ENCODE measurements at regions not wholly inside any gene's neighbourhood (a gene's known extent, or its start where the extent isn't known, plus 50 kb on each side); places are given as distances from the start of the nearest gene placed in this dataset.

DNA sequence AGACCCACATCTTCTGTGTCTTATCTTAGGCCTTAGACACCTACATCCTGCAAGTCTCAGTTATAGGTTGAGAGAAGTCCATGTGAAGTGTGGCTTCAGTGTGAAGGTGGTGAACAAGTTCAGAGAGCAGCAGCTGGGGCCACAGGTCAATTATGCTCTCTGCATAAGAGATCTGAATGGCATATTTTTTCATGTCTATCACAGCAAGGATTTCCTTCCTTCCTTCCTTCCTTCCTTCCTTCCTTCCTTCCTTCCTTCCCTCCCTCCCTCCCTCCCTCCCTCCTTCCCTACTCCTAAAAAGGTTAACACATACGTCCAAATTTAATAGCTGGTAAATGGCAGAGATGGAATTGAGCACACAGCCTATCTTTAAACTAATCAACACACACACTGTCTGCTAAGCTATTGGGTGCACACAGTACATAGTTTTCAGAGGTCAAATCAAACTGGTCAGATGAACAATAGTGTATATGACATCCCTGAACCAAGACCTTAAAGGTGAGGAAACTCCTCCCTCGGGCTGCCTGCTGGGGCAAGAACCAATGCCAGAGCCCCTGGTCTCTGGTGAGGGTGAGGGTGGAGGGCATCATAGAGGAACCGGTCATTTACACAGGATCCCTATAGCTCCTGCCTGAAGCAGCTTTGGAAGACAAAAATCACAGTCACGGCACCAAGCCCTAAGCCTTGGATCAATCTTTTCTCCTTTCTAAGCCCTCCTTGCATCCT lies 240.9 kb downstream of the ICOS start:
- no peak for DNase-seq

DNA sequence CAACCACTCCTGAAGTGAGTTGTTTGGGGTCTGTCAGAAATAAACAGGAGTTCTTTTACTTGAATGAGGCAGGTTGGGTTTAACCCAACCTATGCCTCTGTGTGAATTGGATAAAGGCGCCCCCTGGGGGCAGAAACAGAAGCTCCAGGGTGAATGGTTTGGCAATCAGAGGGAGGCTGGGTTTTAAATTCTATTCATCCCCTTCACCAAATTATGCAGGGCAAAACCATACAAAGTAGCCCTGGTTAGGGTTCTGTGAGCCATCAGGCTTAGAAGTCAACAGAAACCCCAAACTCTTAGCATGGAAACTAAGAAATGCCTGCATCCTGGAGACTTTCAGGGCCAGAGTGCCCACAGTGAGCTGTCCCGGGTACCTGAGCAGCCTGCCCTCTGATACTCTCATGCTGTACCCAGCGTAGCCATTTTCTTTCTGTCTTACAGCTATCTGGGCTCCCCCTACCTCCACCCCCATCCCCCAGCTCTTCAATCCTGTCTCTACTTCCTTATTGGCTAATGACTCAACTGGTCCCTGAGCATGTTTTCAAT lies 241.5 kb downstream of the ICOS start:
- DNase-seq: peak in 8 of 56 donors; percentile 1 to 35 (median 6)

DNA sequence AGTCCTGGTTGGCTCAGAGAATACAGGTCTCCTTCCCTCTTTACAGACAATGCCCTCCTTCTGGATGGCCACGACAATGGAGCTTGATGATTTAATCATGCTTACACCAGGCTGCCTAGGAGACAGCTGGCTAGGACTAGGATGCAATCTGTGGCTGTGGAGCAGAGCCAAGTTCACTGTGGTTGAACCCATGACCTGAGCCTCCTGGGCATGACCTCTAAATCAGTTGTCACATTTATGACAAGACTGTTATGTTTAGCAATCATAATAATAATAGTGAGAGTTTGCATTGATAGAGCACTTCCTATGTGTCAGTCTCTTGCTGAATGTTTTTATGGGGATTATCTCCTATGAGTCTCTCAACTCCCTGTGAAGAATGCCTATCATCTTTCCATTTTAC lies 244.1 kb downstream of the ICOS start:
- peak in 2 of 56 donors; percentile 1 for DNase-seq

DNA sequence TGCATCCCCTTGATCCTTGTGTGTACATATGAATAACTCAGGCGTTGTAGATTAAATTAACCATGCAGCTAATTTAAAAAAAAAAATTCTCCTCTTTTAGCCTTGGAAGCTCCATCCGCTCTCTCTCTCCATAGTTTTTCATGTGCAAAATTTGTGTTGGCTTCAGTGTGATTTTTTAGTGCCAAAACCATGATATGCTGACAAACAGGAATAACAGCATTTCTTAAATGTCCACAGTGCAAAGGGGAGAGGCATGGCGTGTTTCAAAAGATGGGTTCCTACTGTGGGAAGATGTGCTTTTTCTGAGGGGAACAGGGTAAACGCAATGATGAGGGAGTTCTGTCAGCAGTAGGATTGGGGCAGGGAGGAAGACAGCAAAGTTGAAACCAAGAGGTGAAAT lies 247.0 kb downstream of the ICOS start:
- DNase-seq: no peak

DNA sequence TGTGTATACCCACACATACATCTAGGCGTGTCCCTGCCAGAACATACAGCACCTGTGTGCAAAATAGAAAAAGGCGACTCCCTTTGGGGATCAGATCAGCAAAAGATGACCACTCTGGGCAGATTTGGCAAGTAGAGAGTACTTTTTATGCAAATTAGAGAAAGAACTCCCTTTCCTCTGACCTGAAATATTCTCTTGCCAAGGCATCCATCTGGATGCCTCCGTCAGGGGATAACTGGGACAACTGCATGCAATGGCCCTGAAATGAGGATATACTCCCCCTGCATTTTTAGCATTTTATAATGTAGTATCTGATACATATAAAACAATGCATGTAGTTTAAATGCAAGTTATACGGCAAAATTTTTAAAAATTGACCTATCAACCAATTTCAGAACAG lies 247.7 kb downstream of the ICOS start:
- no peak for DNase-seq

DNA sequence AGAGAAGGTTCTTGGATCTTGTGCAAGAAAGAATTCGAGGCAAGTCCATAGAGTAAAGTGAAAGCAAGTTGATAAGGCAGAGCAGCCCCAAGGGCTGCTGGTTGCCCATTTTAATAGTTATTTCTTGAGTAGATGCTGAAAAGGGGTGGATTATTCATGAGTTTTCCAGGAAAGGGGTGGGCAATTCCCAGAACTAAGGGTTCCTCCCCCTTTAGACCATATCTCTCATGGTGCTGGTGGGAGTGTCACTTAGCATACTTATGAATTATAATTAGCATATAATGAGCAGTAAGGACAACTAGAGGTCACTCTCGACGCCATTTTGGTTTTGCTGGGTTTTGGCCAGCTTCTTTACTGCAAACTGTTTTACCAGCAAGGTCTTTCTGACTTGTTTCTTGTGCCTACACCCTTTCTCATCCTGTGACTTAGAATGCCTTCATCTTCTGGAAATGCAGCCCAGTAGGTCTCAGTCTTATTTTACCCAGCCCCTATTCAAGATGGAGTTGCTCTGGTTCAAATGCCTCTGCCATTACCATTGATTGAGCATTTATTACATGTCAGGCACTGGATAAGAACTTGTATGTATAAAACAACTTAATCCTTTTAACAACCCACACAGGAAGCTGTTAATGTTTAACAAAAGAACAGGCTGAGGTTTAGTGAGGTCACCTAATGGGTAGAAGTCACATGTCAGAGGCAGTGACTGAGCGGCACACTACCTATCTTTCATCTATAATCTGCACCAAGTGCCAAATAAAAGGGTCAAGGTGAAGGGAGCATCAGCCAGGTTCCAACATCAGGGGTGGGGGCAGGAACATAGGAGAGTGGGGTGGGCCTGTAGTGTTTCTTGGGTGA lies 250.9 kb downstream of the ICOS start:
- no peak for DNase-seq

DNA sequence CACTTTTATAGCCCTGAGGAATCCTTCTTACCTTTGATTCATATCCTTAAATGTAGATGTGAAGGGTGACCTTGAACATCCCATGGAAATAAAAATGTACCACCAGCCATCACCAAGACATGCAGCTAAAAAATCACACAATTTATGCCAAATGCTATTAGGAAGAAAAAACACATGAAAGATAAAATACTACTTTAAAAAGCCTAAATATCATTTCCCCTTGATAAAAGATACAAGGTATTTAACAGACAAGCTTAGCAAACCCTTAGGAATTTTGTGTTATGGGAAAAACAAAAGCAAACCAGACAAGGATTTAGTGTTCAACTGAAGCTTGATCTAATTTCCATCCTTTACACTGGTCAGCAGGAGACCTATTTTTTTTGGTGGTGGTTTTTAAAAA lies 255.0 kb downstream of the ICOS start:
- DNase-seq: no peak

DNA sequence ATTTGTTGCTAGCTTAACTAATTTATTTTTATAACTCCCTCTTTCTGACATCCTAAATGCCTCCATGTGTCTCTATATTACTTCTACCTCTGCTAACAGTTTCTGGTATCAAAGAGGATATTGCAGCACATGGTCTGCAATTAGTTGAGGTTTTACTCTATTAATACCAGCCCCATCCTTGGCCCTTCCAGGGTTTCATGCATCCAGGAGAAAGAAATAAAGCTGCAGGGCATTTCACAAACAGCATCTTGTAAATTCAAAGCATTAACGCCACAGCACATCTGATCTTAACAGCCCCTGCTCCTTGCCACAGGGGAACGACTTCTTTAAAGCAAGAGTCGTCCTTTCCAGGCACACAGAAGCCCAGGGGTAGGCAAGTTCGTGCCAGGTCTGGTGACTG lies 258.9 kb downstream of the ICOS start:
- no peak for DNase-seq

DNA sequence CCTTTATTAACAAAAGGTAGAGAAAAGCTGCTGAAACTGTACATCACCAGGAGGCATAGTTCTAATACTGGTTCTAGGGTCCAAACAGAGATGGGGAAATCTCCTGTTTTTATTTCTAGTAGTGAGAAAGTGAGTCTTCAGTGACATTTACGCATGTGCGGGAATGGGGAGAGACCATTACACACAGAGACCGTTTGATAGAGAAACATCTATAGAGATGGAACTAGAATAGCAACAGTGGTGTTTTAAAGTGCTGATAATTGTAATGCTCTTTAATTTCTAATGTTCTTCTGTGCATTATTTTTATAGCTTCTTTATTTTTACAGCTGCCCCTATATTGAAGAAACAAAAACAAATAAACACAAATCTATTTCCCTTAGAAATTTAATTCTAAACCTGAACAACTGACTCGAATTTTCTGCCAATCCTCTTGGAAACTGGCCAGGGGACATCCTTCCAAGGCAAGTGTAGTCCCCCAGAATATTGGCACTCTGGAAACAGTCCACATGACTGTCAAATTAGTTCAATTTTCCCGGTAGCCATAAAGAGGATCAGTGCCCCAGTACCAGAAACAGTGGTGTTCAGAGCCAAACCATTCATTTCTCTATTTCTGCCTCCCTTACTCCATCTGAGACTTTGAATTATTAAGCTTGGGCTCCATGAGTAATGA lies 260.9 kb downstream of the ICOS start:
- peak in 6 of 56 donors; percentile 1 to 32 (median 13) for DNase-seq

DNA sequence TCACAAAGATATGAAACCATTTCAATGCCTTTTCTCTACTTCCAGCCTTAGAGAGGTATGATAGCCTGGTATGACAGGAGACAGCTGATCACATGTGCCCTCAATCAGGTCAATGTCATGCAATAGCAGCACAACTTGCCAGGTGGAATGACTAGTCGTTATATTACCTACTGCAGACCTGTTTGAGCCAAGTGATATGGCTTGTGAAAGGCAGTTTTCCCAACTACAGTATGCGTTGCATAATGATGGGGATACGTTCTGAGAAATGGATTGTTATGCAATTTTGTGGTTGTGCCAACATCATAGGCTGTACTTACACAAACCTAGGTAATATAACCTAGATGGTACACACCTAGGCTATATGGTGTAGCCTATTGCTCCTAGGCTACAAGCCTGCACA lies 262.8 kb downstream of the ICOS start:
- DNase-seq: no peak

DNA sequence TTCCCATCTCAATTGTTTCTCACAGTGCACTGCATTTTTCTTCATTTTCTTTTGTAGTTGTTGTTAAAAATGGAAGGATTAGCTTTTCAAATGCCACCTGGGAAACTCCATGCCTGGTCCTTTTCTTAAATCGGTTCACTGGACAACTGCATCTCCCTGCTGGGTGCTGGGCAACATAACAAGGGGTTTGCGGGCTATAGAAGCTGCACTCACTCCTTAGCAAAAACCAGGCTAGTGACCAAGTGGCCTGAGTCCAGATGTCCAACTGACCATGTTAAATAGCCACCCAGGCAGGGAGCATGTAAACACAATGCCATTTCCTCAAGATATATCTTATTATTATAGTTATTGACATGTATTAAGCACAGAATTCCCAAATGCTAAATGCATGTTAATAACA lies 264.9 kb downstream of the ICOS start:
- peak in 1 of 56 donors; percentile 7 for DNase-seq

DNA sequence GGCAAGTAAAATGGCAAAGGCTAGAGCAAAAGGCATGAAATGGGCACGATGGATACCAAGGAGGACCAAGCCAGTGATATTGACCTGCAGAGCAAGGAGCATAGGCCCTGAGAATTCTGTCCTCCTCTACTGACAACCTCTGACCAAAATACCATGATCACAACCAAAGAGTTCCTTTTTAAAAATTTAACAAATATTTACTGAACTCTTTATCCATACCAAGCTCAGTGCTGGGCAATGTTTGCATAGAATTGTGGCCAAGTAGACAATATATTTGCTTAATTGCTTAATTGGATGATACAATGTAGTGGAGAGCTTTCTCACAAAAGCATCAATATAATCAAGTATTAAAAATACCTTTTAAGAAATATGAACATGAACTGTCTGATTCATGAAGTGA lies 265.7 kb downstream of the ICOS start:
- no peak for DNase-seq

DNA sequence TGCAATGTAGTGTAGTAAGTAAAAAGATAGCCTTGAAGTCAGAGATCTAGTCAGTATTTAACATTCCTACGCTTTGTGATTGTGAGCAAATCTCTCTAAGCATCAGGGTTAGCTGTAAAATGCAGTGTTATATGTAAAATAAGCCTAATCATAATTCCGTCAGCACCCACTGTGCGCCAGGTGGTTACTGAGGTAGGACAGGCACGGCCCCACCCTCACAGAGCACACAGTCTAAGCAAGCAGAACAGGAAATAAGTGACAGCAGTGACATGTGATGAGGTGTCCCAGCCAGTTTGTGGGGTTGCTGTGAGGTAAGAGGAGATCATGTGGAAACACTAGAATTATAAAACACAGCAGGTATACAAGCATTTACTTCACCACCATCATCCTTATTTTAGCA lies 267.1 kb downstream of the ICOS start:
- no peak for DNase-seq

DNA sequence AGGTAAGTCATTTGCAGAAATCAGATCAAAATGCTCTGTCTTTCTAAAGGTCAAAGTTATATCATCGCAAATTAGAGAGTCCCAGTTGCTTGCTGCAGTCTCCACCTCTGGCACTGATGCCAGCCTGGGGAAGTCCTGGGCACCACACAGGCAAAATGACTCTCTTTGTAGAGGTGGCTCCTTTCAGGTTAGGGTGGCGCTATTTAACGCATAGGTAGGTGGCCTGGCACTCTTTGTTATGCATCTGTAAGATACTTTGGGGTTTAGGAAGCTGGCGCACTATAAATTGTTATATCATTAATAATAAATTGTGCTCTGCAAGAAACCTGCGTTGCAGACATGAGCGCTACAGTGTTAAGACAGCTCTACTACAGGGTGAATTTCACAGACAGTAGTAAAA lies 268.5 kb downstream of the ICOS start:
- no peak for DNase-seq

DNA sequence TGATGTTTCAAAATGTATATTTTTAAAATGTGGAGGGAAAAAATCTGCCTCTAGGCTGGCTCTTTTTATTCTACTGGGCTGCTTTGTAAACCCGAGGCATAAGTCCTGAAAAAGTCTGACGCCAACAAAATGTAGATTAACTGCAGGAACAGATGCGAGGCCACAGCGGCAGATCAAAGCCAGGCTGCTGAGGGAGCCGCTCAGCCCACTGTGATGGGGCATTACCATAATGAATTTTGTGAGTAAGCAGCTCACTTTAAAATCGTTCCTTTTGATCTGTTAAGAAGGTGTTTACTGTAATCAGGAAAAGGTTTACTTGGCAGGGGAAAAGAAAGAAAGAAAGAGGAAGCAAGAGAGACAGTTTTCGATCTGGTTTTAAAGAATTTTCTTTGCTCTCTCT lies 269.0 kb downstream of the ICOS start:
- DNase-seq: no peak

DNA sequence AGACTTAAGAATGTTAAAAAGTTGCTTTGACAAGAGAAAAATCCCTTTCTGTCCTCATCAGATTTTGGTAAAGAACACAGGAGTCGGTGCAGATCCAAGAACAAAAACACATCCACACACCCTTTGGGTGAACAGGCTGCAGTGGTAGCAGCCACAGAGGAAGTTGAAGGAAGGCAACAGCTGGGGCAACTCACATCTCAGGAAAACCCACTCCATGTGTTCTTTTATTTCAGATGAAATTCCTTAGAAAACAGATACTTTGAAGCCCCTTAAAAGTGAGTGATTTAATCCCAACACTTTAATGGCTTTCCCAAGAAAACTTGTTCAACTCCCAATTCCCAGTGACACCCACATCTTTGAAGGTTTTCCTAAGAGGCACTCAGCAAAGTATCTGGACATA lies 271.3 kb downstream of the ICOS start:
- DNase-seq: no peak

DNA sequence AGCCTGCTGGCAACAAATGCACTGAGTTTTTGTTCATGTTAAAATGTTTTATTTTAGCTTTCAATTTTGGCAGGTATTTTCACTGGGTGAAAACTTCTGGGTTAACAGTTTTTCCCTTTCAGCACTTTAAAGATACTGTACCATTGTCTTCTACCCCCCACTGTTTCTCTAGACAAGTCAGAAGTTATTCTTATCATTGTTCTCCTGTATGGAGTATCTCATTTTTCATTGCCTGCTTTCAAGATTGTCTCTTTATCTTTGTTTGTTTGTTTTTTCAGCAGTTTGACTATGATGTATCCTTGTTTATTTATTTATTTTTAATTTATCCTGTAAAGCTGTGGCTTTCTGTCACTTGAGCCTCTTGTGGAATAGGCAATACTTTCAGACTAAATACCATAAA lies 277.0 kb downstream of the ICOS start:
- DNase-seq: no peak

DNA sequence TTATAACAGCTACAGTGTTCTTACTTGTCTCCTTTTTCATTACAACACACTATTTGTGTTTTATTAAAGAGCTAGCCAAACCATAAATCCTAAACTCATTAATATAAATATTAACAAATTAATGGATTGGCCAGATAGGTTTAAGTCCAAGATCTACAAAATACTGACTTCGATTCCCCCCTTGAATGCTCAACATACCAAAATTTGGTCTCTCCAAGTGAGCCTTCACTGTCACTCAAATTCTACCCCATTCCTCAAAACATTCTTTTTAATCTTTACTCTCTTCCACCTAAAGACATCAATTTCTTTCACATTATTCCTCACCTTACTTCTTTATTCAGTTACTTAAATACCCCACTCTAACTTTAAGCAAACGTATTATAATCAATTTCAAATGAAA lies 281.5 kb downstream of the ICOS start:
- DNase-seq: no peak

DNA sequence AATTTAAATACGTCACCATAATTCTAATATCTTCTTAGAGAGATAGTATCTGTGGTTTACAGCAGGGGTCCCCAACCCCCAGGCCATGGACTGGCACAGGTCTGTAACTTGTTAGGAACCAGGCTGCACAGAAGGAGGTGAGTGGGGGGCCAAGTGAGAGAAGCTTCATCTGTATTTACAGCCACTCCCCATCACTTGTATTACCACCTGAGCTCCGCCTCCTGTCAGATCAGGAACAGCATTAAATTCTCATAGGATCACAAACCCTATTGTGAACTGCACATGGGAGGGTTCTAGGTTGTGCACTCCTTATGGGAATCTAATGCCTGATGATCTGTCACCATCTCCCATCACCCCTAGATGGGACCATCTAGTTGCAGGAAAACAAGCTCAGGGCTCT lies 282.6 kb downstream of the ICOS start:
- no peak for DNase-seq

DNA sequence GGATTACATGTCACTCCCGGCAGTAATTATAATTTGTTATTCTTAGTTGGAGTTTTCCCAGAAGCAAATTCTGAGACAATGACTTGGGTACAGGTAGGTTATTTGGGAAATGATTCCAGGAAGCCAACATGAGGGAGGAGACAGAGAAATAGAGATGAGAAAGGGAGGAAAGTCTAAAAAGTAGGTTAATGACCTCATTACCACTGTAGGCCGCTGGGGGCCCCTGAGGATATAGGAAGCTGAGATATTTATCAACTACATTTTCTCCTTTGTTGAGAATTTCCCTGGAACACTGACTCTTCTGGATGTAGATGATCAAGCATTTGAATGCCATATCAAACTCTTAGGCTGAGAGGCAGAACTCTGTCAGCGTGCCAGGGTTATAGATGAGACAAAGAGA lies 284.3 kb downstream of the ICOS start:
- no peak for DNase-seq

DNA sequence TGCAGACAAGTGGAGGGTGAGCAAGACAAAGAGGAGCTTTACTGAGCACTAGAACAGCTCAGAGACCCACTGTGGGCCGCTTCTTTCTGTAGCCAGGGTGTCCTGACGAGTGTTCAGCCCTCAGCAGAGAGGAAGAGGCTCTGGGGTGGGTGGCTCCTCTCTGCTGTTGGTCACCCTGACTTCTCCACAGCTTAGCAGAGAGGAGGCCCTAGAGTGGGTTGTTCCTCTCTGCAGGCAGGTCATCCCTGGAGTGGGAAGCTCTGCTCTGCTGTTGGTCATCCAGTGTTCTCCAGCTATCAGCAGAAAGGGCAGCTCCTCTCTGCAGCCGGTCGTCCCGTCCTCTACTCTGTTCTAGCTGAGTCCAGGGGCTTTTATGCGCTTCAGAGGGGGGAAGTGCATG lies 286.5 kb downstream of the ICOS start:
- no peak for DNase-seq

DNA sequence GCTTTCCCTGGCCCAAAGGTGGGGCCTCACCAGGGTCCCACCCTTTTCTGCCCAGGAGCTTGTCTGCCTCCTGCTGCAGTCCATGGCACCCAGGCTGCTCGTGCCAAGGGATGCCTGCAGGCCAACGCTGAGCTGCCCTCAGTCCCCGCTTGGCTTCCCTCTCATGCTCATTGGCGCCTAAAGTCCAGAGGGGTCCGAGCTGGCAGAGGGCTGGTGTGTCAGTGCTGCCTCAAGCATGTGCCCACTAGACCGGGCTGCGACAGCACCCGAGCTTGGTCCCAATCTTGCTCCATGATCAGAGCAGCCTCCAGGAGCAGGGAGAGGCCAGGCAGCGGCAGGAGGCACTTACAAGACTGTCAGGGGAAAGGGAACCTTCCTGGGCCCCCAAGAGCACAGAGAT lies 287.0 kb downstream of the ICOS start:
- DNase-seq: no peak

Data from nucleus accumbens (tissue), 56 donors.